Liver (tissue), 8 donors: ENCODE measurements at regions not wholly inside any gene's neighbourhood (a gene's known extent, or its start where the extent isn't known, plus 50 kb on each side); places are given as distances from the start of the nearest gene placed in this dataset.

Experiments used
- DNase-seq: peaks from one replicate; pipeline ENCODE4 v3.0.0-alpha.2; 2017; ENCODE audit warnings: low spot score
- H3K27ac ChIP-seq, 2 donors: one replicate each; pipeline ENCODE4 v1.7.0; 2013; ENCODE audit warnings: inconsistent platforms in 2 of 2, low read length in 2 of 2, control low read depth in 1 of 2, low read depth in 1 of 2, mild to moderate bottlenecking in 1 of 2
- H3K27me3 ChIP-seq, 4 donors: one replicate each; pipeline versions ENCODE4 v1.6.1 to v1.7.0; 2013; ENCODE audit warnings: low read length in 3 of 4, inconsistent platforms in 1 of 4, mild to moderate bottlenecking in 1 of 4, moderate library complexity in 1 of 4; ENCODE audit not compliant: control insufficient read depth in 4 of 4, insufficient read depth in 4 of 4
- H3K36me3 ChIP-seq, 4 donors: one replicate each; pipeline versions ENCODE4 v1.6.1 to v1.7.0; 2013; ENCODE audit warnings: low read length in 3 of 4, mild to moderate bottlenecking in 3 of 4, low read depth in 1 of 4, moderate library complexity in 1 of 4; ENCODE audit not compliant: control insufficient read depth in 4 of 4, insufficient read depth in 3 of 4
- H3K4me1 ChIP-seq, 4 donors: one replicate each; pipeline versions ENCODE4 v1.6.1 to v1.7.0; 2013; ENCODE audit warnings: low read length in 3 of 4, mild to moderate bottlenecking in 3 of 4, moderate library complexity in 1 of 4; ENCODE audit not compliant: control insufficient read depth in 4 of 4, insufficient read depth in 4 of 4
- H3K4me3 ChIP-seq, 3 donors: one replicate each; pipeline versions ENCODE4 v1.6.1 to v1.7.0; 2013; ENCODE audit warnings: low read length in 3 of 3, control low read depth in 1 of 3, low read depth in 1 of 3, mild to moderate bottlenecking in 1 of 3
- H3K9ac ChIP-seq, 2 donors: one replicate each; pipeline ENCODE4 v1.7.0; 2013; ENCODE audit warnings: low read length in 2 of 2, mild to moderate bottlenecking in 2 of 2, moderate library complexity in 2 of 2, control low read depth in 1 of 2, low read depth in 1 of 2
- H3K9me3 ChIP-seq, 4 donors: one replicate each; pipeline versions ENCODE4 v1.6.1 to v1.7.0; 2013; ENCODE audit warnings: low read length in 3 of 4; ENCODE audit not compliant: control insufficient read depth in 4 of 4
- EGR1 ChIP-seq, 2 donors: IDR thresholded peaks; 2 replicates each; pipeline ENCODE4 v1.6.1; 2016 to 2018; ENCODE audit warnings: antibody characterized with exemption in 2 of 2, low read depth in 2 of 2
- FOXA1 ChIP-seq: IDR thresholded peaks from 2 replicates; pipeline ENCODE4 v1.6.1; 2016; ENCODE audit warnings: antibody characterized with exemption
- FOXA2 ChIP-seq: IDR thresholded peaks from 2 replicates; pipeline ENCODE4 v1.6.1; 2016; ENCODE audit warnings: antibody characterized with exemption
- GABPA ChIP-seq, 2 donors: IDR thresholded peaks in 1 of 2; conservative IDR thresholded peaks in 1 of 2; 2 replicates each; pipeline ENCODE4 v1.6.1; 2016; ENCODE audit warnings: antibody characterized with exemption in 2 of 2, mild to moderate bottlenecking in 1 of 2, moderate library complexity in 1 of 2
- HNF4A ChIP-seq, 2 donors: conservative IDR thresholded peaks; 2 replicates each; pipeline ENCODE4 v1.6.1; 2016; ENCODE audit warnings: antibody characterized with exemption in 2 of 2, mild to moderate bottlenecking in 2 of 2
- HNF4G ChIP-seq: IDR thresholded peaks from 2 replicates; pipeline ENCODE4 v1.6.1; 2016; ENCODE audit warnings: antibody characterized with exemption
- RAD21 ChIP-seq, 2 donors: IDR thresholded peaks; 2 replicates each; pipeline ENCODE4 v1.6.1; 2016; ENCODE audit warnings: antibody characterized with exemption in 2 of 2, mild to moderate bottlenecking in 2 of 2
- RXRA ChIP-seq, 2 donors: IDR thresholded peaks; 2 replicates each; pipeline ENCODE4 v1.6.1; 2017 to 2018; ENCODE audit warnings: antibody characterized with exemption in 2 of 2, mild to moderate bottlenecking in 1 of 2
- SP1 ChIP-seq: IDR thresholded peaks from 2 replicates; pipeline ENCODE4 v1.6.1; 2018; ENCODE audit warnings: antibody characterized with exemption, mild to moderate bottlenecking
- TAF1 ChIP-seq: conservative IDR thresholded peaks from 2 replicates; pipeline ENCODE4 v1.6.1; 2016; ENCODE audit warnings: antibody characterized with exemption, mild to moderate bottlenecking
- YY1 ChIP-seq: IDR thresholded peaks from 2 replicates; pipeline ENCODE4 v1.6.1; 2016; ENCODE audit warnings: antibody characterized with exemption, mild to moderate bottlenecking
- WGBS: extraction: QIAGEN DNeasy Blood & Tissue Kit; methylation state at CpG from one replicate; pipeline ENCODE4 v1.1.7; 2013; 5-methylcytosine and 5-hydroxymethylcytosine counted together
- TF ChIP-seq, protein P1 (sequence below): IDR thresholded peaks from 2 replicates; pipeline ENCODE4 v1.6.1; 2016; ENCODE audit warnings: antibody characterized with exemption
- TF ChIP-seq, protein P2 (sequence below): fragments of 150-350 bp; IDR thresholded peaks from 2 replicates; pipeline ENCODE4 v1.5.1; 2017; ENCODE audit warnings: improper control_type of control experiment, low read depth, low read length; ENCODE audit not compliant: missing input control
- donor health status: healthy.
- donor health status: healthy.
- donor health status: healthy.
- donor health status: healthy.
- donor health status: healthy.

DNA sequence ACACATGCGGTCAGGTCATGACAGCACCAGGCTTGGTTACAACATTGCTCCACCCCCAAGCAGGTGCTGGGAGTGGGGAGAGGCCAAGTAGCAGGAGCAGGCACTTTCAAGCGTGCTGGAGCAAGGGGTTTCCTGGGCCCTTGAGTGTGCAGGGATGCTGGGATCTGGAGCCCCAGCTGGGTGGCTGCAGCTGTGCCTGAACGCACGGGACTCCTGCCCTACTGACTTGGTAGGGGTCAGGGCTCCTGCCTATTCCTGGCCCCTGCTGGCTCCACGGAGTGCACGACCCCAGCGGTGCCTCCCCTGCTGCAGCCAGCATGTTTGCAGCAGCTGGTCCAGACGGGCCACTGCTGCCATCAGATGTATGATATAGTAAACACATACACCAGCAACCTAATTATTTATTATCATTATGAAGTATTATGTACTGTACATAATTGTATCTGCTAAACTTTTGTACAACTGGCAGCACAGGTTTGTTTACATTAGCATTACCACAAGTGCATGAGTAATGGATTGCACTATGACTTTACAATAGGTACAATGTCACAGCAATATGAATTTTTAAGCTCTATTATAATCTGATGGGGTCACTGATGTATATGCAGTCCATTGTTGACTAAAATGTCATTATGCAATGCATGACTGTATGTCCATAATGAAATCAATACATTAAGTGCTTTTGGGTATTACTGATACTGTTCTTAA, 620.6 kb downstream of the RAPGEF2 start:
- no peak for TF ChIP-seq FOXA2
- TF ChIP-seq SP1, result no peak
- TF ChIP-seq FOXA1, result no peak
- TF ChIP-seq YY1, result no peak
- no peak for TF ChIP-seq RXRA (IDR thresholded peaks at IDR 0.05)
- TF ChIP-seq TAF1, result no peak
- TF ChIP-seq, protein P1, sequence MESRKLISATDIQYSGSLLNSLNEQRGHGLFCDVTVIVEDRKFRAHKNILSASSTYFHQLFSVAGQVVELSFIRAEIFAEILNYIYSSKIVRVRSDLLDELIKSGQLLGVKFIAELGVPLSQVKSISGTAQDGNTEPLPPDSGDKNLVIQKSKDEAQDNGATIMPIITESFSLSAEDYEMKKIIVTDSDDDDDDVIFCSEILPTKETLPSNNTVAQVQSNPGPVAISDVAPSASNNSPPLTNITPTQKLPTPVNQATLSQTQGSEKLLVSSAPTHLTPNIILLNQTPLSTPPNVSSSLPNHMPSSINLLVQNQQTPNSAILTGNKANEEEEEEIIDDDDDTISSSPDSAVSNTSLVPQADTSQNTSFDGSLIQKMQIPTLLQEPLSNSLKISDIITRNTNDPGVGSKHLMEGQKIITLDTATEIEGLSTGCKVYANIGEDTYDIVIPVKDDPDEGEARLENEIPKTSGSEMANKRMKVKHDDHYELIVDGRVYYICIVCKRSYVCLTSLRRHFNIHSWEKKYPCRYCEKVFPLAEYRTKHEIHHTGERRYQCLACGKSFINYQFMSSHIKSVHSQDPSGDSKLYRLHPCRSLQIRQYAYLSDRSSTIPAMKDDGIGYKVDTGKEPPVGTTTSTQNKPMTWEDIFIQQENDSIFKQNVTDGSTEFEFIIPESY, result no peak
- no peak for TF ChIP-seq HNF4G
- TF ChIP-seq GABPA (IDR thresholded peaks at IDR 0.05 in 1 of 2, conservative IDR thresholded peaks at IDR 0.05 in 1 of 2), result no peak
- no peak for TF ChIP-seq HNF4A (conservative IDR thresholded peaks at IDR 0.05)
- no peak for TF ChIP-seq EGR1 (IDR thresholded peaks at IDR 0.05; ENCODE audit: low read depth in 2 of 2)
- no peak for TF ChIP-seq RAD21 (IDR thresholded peaks at IDR 0.05)
- 76% methylated on average over 8 of the region's 8 CpGs for WGBS
- H3K9ac ChIP-seq, result no peak overlapping the region
- no peak for DNase-seq
- no peak overlapping the region for H3K4me3 ChIP-seq
- no peaks in the 10 kb centered on the region for H3K4me1 ChIP-seq
- no peaks in the 10 kb centered on the region for H3K9me3 ChIP-seq
- no peaks in the 10 kb centered on the region for H3K36me3 ChIP-seq
- H3K27me3 ChIP-seq, result no peaks in the 10 kb centered on the region
- no peak overlapping the region for H3K27ac ChIP-seq

GRCh38 chr4:159725571-159725970, 622.7 kb downstream of the RAPGEF2 start:
- no peak for DNase-seq

More at GRCh38 chr4:159725571-159725970, 622.7 kb downstream of the RAPGEF2 start:
- H3K4me3 ChIP-seq, result no peak overlapping the region
- no peaks in the 10 kb centered on the region for H3K4me1 ChIP-seq
- H3K9me3 ChIP-seq, result no peaks in the 10 kb centered on the region
- no peaks in the 10 kb centered on the region for H3K36me3 ChIP-seq
- no peak for TF ChIP-seq RXRA (IDR thresholded peaks at IDR 0.05)
- no peak for TF ChIP-seq GABPA (IDR thresholded peaks at IDR 0.05 in 1 of 2, conservative IDR thresholded peaks at IDR 0.05 in 1 of 2)
- TF ChIP-seq, protein P2, sequence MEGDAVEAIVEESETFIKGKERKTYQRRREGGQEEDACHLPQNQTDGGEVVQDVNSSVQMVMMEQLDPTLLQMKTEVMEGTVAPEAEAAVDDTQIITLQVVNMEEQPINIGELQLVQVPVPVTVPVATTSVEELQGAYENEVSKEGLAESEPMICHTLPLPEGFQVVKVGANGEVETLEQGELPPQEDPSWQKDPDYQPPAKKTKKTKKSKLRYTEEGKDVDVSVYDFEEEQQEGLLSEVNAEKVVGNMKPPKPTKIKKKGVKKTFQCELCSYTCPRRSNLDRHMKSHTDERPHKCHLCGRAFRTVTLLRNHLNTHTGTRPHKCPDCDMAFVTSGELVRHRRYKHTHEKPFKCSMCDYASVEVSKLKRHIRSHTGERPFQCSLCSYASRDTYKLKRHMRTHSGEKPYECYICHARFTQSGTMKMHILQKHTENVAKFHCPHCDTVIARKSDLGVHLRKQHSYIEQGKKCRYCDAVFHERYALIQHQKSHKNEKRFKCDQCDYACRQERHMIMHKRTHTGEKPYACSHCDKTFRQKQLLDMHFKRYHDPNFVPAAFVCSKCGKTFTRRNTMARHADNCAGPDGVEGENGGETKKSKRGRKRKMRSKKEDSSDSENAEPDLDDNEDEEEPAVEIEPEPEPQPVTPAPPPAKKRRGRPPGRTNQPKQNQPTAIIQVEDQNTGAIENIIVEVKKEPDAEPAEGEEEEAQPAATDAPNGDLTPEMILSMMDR, result no peak
- 48% methylated on average over 1 of the region's 1 CpG for WGBS
- no peak overlapping the region for H3K27ac ChIP-seq
- H3K27me3 ChIP-seq, result no peaks in the 10 kb centered on the region
- no peak overlapping the region for H3K9ac ChIP-seq
